HepG2 (cell line): ENCODE measurements at regions not wholly inside any gene's neighbourhood (a gene's known extent, or its start where the extent isn't known, plus 50 kb on each side); places are given as distances from the start of the nearest gene placed in this dataset.
"Not testable (repeated sequence)": the region's sequence is repeated elsewhere in the genome, so short reads cannot be mapped to it uniquely, and the experiment has no call there.

ENCODE experiments used
- ATAC-seq: fragments of 200-7000 bp; cut with Tn5 transposase; 3 replicates; pipeline ENCODE4 v1.9.1; 2020; ENCODE audit warnings: mild to moderate bottlenecking, moderate library complexity
- BruUV-seq: library from RNA; stranded (reverse); fragments of 400-500 nt; replicated peaks from 2 replicates; lab custom pipeline; 2021; lab: Mats Ljungman, UMichigan
- CTCF ChIA-PET: fragments of 300-600 bp; formaldehyde crosslinking; extraction: SDS; loops from one replicate; lab custom pipeline; 2021; ENCODE audit warnings: low total read pairs, inconsistent platforms, low intra/inter-chr PET ratio; lab: Yijun Ruan, JAX
- POLR2A ChIA-PET: fragments of 350-600 bp; sonication (Branson Sonifier 250); formaldehyde crosslinking; loops from one replicate; lab custom pipeline; 2020; ENCODE audit warnings: antibody characterized with exemption, inconsistent platforms; lab: Yijun Ruan, JAX
- DNase-seq: peaks from one replicate; pipeline ENCODE4 v3.0.0-alpha.2; 2015; ENCODE audit warnings: low spot score
- FAIRE-seq: peaks from 3 replicates; lab custom pipeline; 2011; peaks lifted over from hg19 to GRCh38; lab: Jason Lieb, UNC
- H2AFZ ChIP-seq: one replicate; pipeline ENCODE4 v1.6.1; 2011; ENCODE audit warnings: low read length, inconsistent platforms
- H3K27ac ChIP-seq: fragments of 300-600 bp; 3 replicates; pipeline ENCODE4 v1.8.0; 2011; ENCODE audit warnings: mixed run types, mild to moderate bottlenecking, mixed read lengths, low read length, inconsistent platforms; ENCODE audit not compliant: insufficient read depth; ENCODE audit errors: extremely low read length
- H3K27me3 ChIP-seq, 2 experiments: fragments of 200-600 bp in 1 of 2; 2 replicates in 1 of 2; 3 replicates in 1 of 2; pipeline versions ENCODE4 v1.6.0 to v1.8.0; 2011; ENCODE audit warnings: low read length in 2 of 2, mild to moderate bottlenecking in 2 of 2, moderate library complexity in 2 of 2, inconsistent platforms in 1 of 2; ENCODE audit not compliant: insufficient read depth in 2 of 2, control insufficient read depth in 1 of 2
- H3K36me3 ChIP-seq, 2 experiments: fragments of 200-600 bp in 1 of 2; replicated peaks in 1 of 2; 2 replicates in 1 of 2; 3 replicates in 1 of 2; pipeline versions ENCODE4 v1.5.1 to v1.8.0; 2011; ENCODE audit warnings: low read length in 2 of 2, inconsistent platforms in 1 of 2; ENCODE audit not compliant: insufficient read depth in 2 of 2, control insufficient read depth in 1 of 2
- H3K4me1 ChIP-seq: 2 replicates; pipeline ENCODE4 v1.5.1; 2012; ENCODE audit warnings: low read length, inconsistent platforms; ENCODE audit not compliant: insufficient read depth
- H3K4me2 ChIP-seq: 2 replicates; pipeline ENCODE4 v1.6.0; 2011; ENCODE audit warnings: low read depth, low read length, inconsistent platforms
- H3K4me3 ChIP-seq, 3 experiments: fragments of 200-600 bp in 1 of 3; sonication (generic), shearing (Covaris generic) in 1 of 3; replicated peaks in 1 of 3; 2 replicates each; pipeline ENCODE4 v1.5.1; 2011 to 2016; ENCODE audit warnings: low read length in 3 of 3, inconsistent platforms in 2 of 3, low read depth in 2 of 3, mild to moderate bottlenecking in 2 of 3, control low read depth in 1 of 3, mixed read lengths in 1 of 3; ENCODE audit not compliant: insufficient read depth in 1 of 3
- H3K79me2 ChIP-seq: one replicate; pipeline ENCODE4 v1.6.1; 2011; ENCODE audit warnings: low read length, inconsistent platforms; ENCODE audit not compliant: insufficient read depth
- H3K9ac ChIP-seq: 2 replicates; pipeline ENCODE4 v1.6.0; 2011; ENCODE audit warnings: mild to moderate bottlenecking, low read depth, low read length, inconsistent platforms; ENCODE audit not compliant: insufficient read depth
- H3K9me3 ChIP-seq: 2 replicates; pipeline ENCODE4 v1.5.1; 2012; ENCODE audit warnings: mild to moderate bottlenecking, low read length
- H4K20me1 ChIP-seq: 2 replicates; pipeline ENCODE4 v1.6.0; 2011; ENCODE audit warnings: inconsistent platforms, mild to moderate bottlenecking, low read length, moderate library complexity; ENCODE audit not compliant: insufficient read depth
- ARNT2 ChIP-seq: sonication (generic); formaldehyde crosslinking; IDR thresholded peaks from 2 replicates; pipeline ENCODE4 v1.8.0; 2022; ENCODE audit warnings: mild to moderate bottlenecking, low read depth, missing genetic modification reagents, moderate library complexity
- MTA3 ChIP-seq: sonication (generic); formaldehyde crosslinking; IDR thresholded peaks from 2 replicates; pipeline ENCODE4 v1.4.0; 2020; ENCODE audit warnings: missing genetic modification reagents
- PHF20 ChIP-seq: sonication (generic); formaldehyde crosslinking; IDR thresholded peaks from 2 replicates; pipeline ENCODE4 v1.5.0; 2020; ENCODE audit warnings: mild to moderate bottlenecking, missing genetic modification reagents
- POLR2AphosphoS5 ChIP-seq: IDR thresholded peaks from 2 replicates; pipeline ENCODE4 v1.6.1; 2012; ENCODE audit warnings: low read depth, low read length
- TFAP4 ChIP-seq: sonication (generic); IDR thresholded peaks from 2 replicates; pipeline ENCODE4 v1.6.1; 2016; ENCODE audit warnings: low read depth, borderline replicate concordance
- TFDP2 ChIP-seq: sonication (generic); formaldehyde crosslinking; IDR thresholded peaks from 2 replicates; pipeline ENCODE4 v1.4.0; 2020; ENCODE audit warnings: missing genetic modification reagents
- ZC3H4 ChIP-seq: sonication (generic); formaldehyde crosslinking; IDR thresholded peaks from 2 replicates; pipeline ENCODE4 v1.4.0; 2020; ENCODE audit warnings: missing genetic modification reagents, borderline replicate concordance
- ZNF589 ChIP-seq: sonication (generic); formaldehyde crosslinking; conservative IDR thresholded peaks from 2 replicates; pipeline ENCODE4 v1.8.0; 2022; ENCODE audit warnings: mild to moderate bottlenecking, moderate library complexity, missing genetic modification reagents
- WGBS: methylation state at CpG from one replicate; pipeline ENCODE4 v1.1.6; 2017; ENCODE audit warnings: low lambda C conversion rate; 5-methylcytosine and 5-hydroxymethylcytosine counted together
- in situ Hi-C: cut with HindIII; loops from 2 replicates; pipeline ENCODE4 v1.10.0; 2017; ENCODE audit warnings: low pct_unique_long_range_greater_than_20kb; ENCODE audit not compliant: extremely low pct_ligation_motif_present
- intact Hi-C: fragments of 100-400 bp; cut with micrococcal nuclease; formaldehyde crosslinking; loops from one replicate; pipeline ENCODE4 v1.10.0; 2022; ENCODE audit not compliant: unreplicated experiment

GRCh38 chr5:2810644-2811043 is 59.2 kb upstream of the IRX2 start:
- DNase-seq, result no peak
- 0% methylated on average over 3 of the region's 3 CpGs for WGBS
- TF ChIP-seq ZC3H4 (CRISPR knock-in tag), result no peak
- TF ChIP-seq MTA3 (CRISPR knock-in tag), result no peak
- BruUV-seq, result no TSS peak
- no peak overlapping the region for H3K4me2 ChIP-seq
- H3K9me3 ChIP-seq, result no peaks in the 10 kb centered on the region
- ATAC-seq, result no peak
- H2AFZ ChIP-seq, result no peak overlapping the region
- no peak for FAIRE-seq
- no peaks in the 10 kb centered on the region for H3K4me1 ChIP-seq
- POLR2A ChIA-PET, result no interaction called here
- H3K9ac ChIP-seq, result no peak overlapping the region
- CTCF ChIA-PET, result no interaction called here
- intact Hi-C loops, result no loop called here
- no peak overlapping the region for H3K4me3 ChIP-seq
- in situ Hi-C loops, result no loop called here
- H3K27ac ChIP-seq, result no peak overlapping the region
- H3K27me3 ChIP-seq, result peaks cover 2 to 11% of the 10 kb centered on the region in 2 experiments; a peak in 2 of 5 replicates
- no peaks in the 10 kb centered on the region for H4K20me1 ChIP-seq
- H3K36me3 ChIP-seq, result no peaks in the 10 kb centered on the region
- H3K79me2 ChIP-seq, result no peaks in the 10 kb centered on the region

GRCh38 chr5:2807244-2807643 is 55.8 kb upstream of the IRX2 start:
- H3K9ac ChIP-seq, BruUV-seq, H4K20me1 ChIP-seq, H3K27ac ChIP-seq, H3K27me3 ChIP-seq, H3K9me3 ChIP-seq, H2AFZ ChIP-seq, ATAC-seq, CTCF ChIA-PET, H3K4me1 ChIP-seq, intact Hi-C loops, H3K4me3 ChIP-seq, in situ Hi-C loops, POLR2A ChIA-PET, H3K36me3 ChIP-seq, FAIRE-seq, H3K79me2 ChIP-seq, H3K4me2 ChIP-seq, DNase-seq: not testable (repeated sequence)
- 16% methylated on average over 5 of the region's 5 CpGs for WGBS

GRCh38 chr5:2806176-2806575 is 54.7 kb upstream of the IRX2 start:
- intact Hi-C loops (no loop called here), in situ Hi-C loops (no loop called here)
- Histone ChIP-seq H3K4me2 (no peak overlapping the region), H3K9me3 (no peaks in the 10 kb centered on the region), H3K27ac (no peak overlapping the region), H3K79me2 (no peaks in the 10 kb centered on the region), H4K20me1 (no peaks in the 10 kb centered on the region), H2AFZ (no peak overlapping the region), H3K4me1 (no peaks in the 10 kb centered on the region), H3K9ac (no peak overlapping the region), H3K27me3 (peaks cover 0 to 5% of the 10 kb centered on the region in 2 experiments; a peak in 2 of 5 replicates), H3K36me3 (no peaks in the 10 kb centered on the region), H3K4me3 (no peak overlapping the region)
- WGBS, result 3% methylated on average over 5 of the region's 12 CpGs
- no TSS peak for BruUV-seq
- TF ChIP-seq PHF20, result no peak
- TF ChIP-seq ARNT2, result no peak
- no peak for TF ChIP-seq POLR2AphosphoS5
- no peak for TF ChIP-seq ZNF589 (CRISPR knock-in tag)
- TF ChIP-seq TFAP4, result no peak
- no peak for TF ChIP-seq TFDP2 (CRISPR knock-in tag)
- CTCF ChIA-PET, result no interaction called here
- POLR2A ChIA-PET, result no interaction called here
- no peak for FAIRE-seq
- DNase-seq, result no peak
- ATAC-seq, result no peak
